ENCODE measurements at regions not wholly inside any gene's neighbourhood (a gene's known extent, or its start where the extent isn't known, plus 50 kb on each side); places are given as distances from the start of the nearest gene placed in this dataset.
"Not testable (repeated sequence)": the region's sequence is repeated elsewhere in the genome, so short reads cannot be mapped to it uniquely, and the experiment has no call there.

DNA sequence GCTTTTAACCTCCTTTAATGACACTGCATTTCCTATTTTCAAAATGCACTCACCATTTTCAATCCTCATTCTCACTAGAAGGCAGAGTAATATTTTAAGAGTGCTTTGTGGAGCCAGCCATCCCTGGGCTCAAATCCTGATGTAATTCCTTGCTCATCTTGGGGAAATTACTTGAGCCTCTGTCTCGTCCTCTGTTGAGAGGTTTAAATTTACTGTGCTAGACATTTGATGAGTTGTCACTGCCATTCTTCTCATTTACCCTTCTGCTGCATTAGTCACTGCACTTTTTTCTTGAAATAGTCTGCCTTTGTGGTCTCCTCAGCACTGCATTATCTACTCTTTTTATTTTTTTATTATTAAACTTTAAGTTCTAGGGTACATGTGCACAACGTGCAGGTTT is 150.0 kb upstream of the HDDC2 start:
- Mint-ChIP-seq H3K4me1 (no peaks in the 10 kb centered on the region), H3K27me3 (no peaks in the 10 kb centered on the region), H3K9me3 (no peaks in the 10 kb centered on the region), H3K4me3 (no peak overlapping the region), H3K27ac (no peak overlapping the region), H3K36me3 (ENCODE audit: low read depth) (no peaks in the 10 kb centered on the region)
- no peak for DNase-seq
- no peak for ATAC-seq

DNA sequence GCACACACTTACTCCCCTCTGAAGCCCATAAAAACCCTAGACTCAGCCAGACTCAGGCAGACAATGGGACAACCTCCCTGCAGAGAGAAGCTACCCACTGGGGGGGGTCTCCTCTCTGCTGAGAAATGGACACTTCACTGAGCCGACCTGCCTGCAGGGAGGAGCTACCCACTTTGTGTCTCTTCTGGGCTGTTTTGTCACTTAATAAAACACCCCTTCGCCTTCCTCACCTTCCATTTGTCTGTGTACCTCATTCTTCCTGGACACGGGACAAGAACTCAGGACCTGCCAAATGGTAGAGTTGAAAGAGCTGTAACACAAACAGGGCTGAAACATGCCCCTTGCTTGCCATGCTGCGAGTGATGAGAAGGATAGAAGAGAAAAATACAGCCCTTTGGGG is 151.7 kb upstream of the HDDC2 start:
- Mint-ChIP-seq H3K4me1 (no peaks in the 10 kb centered on the region), H3K36me3 (ENCODE audit: low read depth) (no peaks in the 10 kb centered on the region), H3K4me3 (no peak overlapping the region), H3K9me3 (no peaks in the 10 kb centered on the region), H3K27me3 (no peaks in the 10 kb centered on the region), H3K27ac (no peak overlapping the region)
- no peak for DNase-seq
- ATAC-seq: no peak

DNA sequence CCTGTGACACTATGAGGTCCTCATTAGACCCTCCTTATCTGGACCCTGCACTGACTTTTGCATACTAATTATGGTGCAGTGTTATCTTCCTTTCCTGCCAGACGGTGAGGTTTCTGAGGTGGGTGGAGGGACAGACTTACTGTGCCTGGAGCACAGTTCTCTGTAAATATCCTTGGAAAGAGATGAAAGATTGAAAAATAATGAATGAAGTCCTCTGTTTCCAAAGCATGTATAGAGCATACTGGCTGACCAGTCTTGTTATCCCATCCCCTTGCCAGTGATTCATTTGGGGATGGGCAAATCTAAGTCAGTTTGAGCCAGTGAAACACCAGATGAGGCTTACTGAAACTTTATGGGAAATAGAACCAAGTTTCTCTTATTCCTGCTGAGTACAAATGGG is 152.6 kb upstream of the HDDC2 start:
- Mint-ChIP-seq H3K27me3 (no peaks in the 10 kb centered on the region), H3K4me1 (no peaks in the 10 kb centered on the region), H3K27ac (no peak overlapping the region), H3K36me3 (ENCODE audit: low read depth) (peaks cover 2% of the 10 kb centered on the region), H3K9me3 (peaks cover 8% of the 10 kb centered on the region), H3K4me3 (no peak overlapping the region)
- ATAC-seq: no peak
- no peak for DNase-seq

DNA sequence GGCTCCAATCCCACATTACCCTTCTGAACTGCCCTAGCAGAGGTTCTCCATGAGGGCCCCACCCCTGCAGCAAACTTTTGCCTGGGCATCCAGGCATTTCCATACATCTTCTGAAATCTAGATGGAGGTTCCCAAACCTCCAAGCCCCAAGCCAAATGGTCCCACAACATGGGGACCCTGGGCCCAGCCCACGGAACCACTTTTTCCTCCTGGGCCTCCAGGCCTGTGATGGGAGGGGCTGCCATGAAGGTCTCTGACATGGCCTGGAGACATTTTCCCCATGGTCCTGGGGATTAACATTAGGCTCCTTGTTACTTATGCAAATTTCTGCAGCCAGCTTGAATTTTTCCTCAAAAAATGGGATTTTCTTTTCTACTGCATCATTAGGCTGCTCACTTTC is 156.7 kb upstream of the HDDC2 start:
- not testable (repeated sequence) for H3K36me3 Mint-ChIP-seq (ENCODE audit: low read depth); DNase-seq; ATAC-seq; H3K27ac Mint-ChIP-seq; H3K27me3 Mint-ChIP-seq; H3K9me3 Mint-ChIP-seq; H3K4me1 Mint-ChIP-seq; H3K4me3 Mint-ChIP-seq

DNA sequence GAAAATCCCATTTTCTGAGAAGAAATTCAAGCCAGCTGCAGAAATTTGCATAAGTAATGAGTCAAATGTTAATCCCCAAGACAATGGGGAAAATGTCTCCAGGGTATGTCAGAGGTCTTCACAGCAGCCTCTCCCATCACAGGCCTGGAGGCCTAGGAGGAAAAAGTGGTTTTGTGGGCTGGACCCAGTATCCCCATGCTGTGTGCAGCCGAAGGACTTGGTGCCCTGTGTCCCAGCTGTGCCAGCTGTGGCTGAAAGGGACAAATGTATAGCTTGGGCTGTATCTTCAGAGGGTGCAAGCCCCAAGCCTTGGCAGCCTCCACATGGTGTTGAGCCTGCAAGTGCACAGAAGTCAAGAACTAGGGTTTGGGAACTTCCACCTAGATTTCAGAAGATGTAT is 163.6 kb upstream of the HDDC2 start:
- H3K27ac Mint-ChIP-seq; H3K4me3 Mint-ChIP-seq; H3K27me3 Mint-ChIP-seq; H3K4me1 Mint-ChIP-seq; DNase-seq; H3K9me3 Mint-ChIP-seq; H3K36me3 Mint-ChIP-seq (ENCODE audit: low read depth); ATAC-seq: not testable (repeated sequence)

DNA sequence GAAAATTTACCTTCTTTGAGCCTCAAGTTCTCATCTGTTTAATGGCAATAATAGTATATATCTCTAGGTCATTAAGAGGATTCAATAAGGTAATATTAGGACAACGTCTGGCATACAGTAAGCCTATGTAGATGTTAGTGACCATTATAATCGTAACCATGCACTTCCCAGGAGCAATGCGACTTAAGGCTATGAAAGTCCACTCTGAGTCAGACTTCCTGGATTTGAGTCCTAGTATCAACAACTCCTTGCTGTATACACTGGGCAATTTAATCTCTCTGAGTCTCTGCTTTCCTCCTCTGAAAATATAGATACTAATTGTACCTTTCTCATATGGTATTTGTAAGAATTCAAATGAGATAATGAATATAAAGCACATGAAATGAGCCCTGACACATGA is 168.1 kb upstream of the HDDC2 start:
- H3K27me3 Mint-ChIP-seq: peaks cover 6% of the 10 kb centered on the region
- H3K4me3 Mint-ChIP-seq: no peak overlapping the region
- H3K27ac Mint-ChIP-seq: no peak overlapping the region
- no peaks in the 10 kb centered on the region for H3K4me1 Mint-ChIP-seq
- H3K9me3 Mint-ChIP-seq: peaks cover 2% of the 10 kb centered on the region
- peaks cover 2% of the 10 kb centered on the region for H3K36me3 Mint-ChIP-seq (ENCODE audit: low read depth)
- no peak for ATAC-seq
- no peak for DNase-seq

DNA sequence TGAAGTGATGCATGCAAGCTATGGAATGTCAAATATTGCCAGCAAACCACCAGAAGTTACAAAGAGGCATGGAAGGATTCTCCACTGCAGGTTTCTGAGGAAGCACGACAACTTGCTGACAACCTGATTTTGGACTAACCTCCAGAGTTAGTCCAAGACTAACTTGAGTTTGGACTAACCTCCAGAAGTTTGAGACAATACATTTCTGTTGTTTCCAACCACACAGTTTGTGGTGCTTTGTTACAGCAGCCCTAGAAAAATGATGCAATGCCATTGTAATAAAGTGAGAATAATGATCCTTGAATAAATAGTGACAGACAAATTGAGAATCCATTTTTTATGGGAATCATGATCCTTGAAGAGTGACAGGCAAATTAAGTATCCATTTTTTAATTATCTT is 169.9 kb upstream of the HDDC2 start:
- Mint-ChIP-seq H3K36me3 (ENCODE audit: low read depth) (no peaks in the 10 kb centered on the region), H3K9me3 (no peaks in the 10 kb centered on the region), H3K4me3 (no peak overlapping the region), H3K27ac (no peak overlapping the region), H3K4me1 (no peaks in the 10 kb centered on the region), H3K27me3 (peaks cover 4% of the 10 kb centered on the region)
- ATAC-seq (no peak), DNase-seq (no peak)

DNA sequence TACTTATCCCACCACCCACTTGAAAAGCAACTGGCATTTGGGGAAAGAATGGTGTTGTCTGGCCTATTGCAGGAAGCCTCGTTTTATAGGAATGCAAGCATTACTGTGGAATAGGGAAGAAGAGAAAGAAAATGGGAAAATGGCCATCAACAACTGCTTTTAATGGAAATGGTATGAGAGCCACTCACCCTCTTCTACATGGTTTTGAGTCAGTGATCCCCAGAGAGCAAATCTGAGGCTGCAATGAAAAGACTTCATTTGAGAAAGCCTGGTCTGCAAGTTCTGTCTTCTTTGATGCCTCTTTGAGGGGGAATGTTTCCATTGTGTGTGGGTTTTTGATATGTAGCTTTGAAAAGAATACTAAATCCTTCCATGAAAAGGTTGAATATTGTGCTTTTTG is 172.3 kb upstream of the HDDC2 start:
- no peaks in the 10 kb centered on the region for H3K4me1 Mint-ChIP-seq
- no peak overlapping the region for H3K4me3 Mint-ChIP-seq
- no peaks in the 10 kb centered on the region for H3K9me3 Mint-ChIP-seq
- H3K36me3 Mint-ChIP-seq (ENCODE audit: low read depth): no peaks in the 10 kb centered on the region
- H3K27ac Mint-ChIP-seq: no peak overlapping the region
- ATAC-seq (no peak), DNase-seq (no peak)
- peaks cover 3% of the 10 kb centered on the region for H3K27me3 Mint-ChIP-seq

DNA sequence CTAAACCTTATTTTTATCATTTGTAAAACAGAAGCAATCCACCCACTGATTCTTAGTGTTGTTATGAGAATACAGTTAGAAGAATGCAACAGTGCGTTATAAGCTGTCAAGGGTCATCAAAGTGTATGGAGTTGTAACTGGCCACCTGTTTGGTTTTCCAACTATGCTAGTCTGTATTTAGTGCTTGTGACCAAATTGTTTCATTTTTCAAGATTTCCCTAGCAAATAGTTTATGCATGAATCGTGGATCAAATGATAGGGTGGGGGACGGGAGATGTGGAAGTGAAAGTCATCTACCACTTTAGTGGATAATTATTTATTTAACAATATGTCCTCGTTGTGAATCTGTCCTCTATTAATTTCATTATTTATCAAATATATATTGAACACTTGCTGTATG is 175.4 kb upstream of the HDDC2 start:
- DNase-seq (no peak), ATAC-seq (no peak)
- Mint-ChIP-seq H3K4me1 (no peaks in the 10 kb centered on the region), H3K27ac (no peak overlapping the region), H3K36me3 (ENCODE audit: low read depth) (no peaks in the 10 kb centered on the region), H3K9me3 (no peaks in the 10 kb centered on the region), H3K27me3 (no peaks in the 10 kb centered on the region), H3K4me3 (no peak overlapping the region)

DNA sequence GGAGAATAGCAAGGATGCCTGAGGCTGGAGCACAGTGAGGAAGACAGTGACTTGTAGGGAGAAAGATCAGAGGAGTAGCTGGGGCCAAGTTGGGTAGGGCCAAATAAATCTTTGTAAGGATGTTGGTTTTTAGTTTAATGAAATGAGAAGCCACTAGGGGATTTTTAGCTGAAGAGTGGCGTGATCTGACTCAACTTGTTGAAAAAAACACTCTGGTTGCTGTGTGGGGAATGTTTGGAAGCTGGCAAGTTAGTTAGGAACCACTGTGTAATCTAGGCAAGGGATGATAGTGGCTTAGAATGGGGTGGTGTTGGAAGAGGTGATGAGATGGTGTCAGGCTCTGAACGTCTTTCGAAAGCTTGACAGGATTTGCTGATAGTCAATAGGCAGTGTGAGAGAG is 176.1 kb upstream of the HDDC2 start:
- Mint-ChIP-seq H3K9me3 (no peaks in the 10 kb centered on the region), H3K4me3 (no peak overlapping the region), H3K27me3 (no peaks in the 10 kb centered on the region), H3K4me1 (no peaks in the 10 kb centered on the region), H3K27ac (no peak overlapping the region), H3K36me3 (ENCODE audit: low read depth) (no peaks in the 10 kb centered on the region)
- DNase-seq (no peak), ATAC-seq (no peak)

DNA sequence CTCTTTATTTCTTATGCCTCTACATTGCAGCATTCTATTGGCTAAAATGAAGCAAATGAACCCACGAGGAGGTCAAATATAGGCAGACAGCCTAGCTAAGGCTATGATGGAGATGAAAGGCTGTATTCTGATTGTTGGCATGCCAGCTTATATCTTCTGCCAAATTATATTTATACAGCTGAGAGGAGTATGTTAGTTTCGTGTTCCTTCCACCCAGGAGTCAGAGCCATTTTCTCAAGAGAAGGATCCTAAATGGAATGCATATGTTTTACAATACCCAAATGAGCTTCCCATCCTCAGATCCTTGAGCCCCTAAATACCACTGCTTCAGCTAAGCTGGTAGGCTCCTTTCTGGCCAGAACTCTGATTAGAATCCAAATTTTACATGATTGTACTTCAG is 178.4 kb upstream of the HDDC2 start:
- Mint-ChIP-seq H3K27ac (no peak overlapping the region), H3K4me1 (no peaks in the 10 kb centered on the region), H3K9me3 (no peaks in the 10 kb centered on the region), H3K27me3 (no peaks in the 10 kb centered on the region), H3K4me3 (no peak overlapping the region), H3K36me3 (ENCODE audit: low read depth) (no peaks in the 10 kb centered on the region)
- no peak for DNase-seq
- ATAC-seq: no peak

DNA sequence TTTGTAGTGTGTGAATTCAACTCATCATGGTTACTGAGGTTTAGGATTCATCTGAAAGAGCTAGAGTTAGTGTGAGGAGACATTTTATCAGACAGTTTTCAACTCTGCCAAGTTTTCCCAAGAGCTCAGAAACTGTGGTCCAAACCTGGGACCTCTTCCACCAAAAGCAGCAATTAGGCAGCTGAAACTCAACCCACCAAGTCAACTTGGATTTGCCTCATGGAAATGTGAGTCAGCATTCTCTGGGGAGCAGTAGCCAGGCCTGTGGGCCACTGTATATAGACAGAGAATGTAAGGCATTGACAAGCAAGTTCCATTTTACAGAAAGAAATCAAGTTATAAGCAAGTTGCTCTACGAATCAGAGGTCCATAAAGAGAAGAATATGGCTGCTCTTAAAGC is 178.8 kb upstream of the HDDC2 start:
- Mint-ChIP-seq H3K9me3 (no peaks in the 10 kb centered on the region), H3K36me3 (ENCODE audit: low read depth) (no peaks in the 10 kb centered on the region), H3K4me1 (no peaks in the 10 kb centered on the region), H3K4me3 (no peak overlapping the region), H3K27me3 (no peaks in the 10 kb centered on the region), H3K27ac (no peak overlapping the region)
- no peak for DNase-seq
- no peak for ATAC-seq

DNA sequence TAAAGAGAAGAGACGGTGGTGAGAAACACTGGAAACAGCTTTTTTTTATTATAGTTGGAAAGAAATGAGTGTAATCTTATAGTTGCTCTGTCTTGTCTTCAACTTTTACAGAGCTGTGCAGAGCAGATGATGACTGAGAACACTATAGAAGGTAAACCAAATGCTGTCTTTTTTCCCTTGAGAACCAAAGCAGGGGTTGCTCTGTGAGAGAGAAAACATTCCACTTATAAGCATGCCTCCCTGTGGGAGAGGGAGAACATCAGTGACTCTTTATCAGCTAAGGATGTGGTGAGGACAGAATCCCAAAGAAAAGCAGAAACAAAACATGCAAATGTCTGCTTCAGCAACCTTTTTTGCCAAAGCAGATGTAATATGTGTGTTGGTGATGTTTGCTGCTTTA is 179.3 kb upstream of the HDDC2 start:
- ATAC-seq: no peak
- H3K9me3 Mint-ChIP-seq: no peaks in the 10 kb centered on the region
- no peaks in the 10 kb centered on the region for H3K27me3 Mint-ChIP-seq
- DNase-seq: no peak
- H3K36me3 Mint-ChIP-seq (ENCODE audit: low read depth): no peaks in the 10 kb centered on the region
- H3K4me3 Mint-ChIP-seq: no peak overlapping the region
- no peaks in the 10 kb centered on the region for H3K4me1 Mint-ChIP-seq
- no peak overlapping the region for H3K27ac Mint-ChIP-seq

DNA sequence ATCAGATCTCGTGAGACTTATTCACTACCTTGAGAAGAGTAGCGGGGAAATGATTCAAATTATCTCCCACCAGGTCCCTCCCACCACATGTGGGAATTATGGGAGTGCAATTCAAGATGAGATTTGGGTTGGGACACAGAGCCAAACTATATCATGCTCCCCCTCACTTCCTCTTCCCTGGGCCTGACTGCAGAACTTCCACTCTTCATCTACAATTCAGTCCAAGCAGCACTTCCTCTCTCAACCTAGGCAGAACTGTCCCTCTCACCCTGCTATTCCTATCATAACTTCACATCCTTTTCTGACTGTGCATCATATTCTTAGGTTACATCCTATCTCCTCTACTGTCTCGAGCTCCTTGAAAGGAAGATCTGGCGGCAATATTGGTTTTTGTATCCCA is 184.0 kb upstream of the HDDC2 start:
- H3K9me3 Mint-ChIP-seq: no peaks in the 10 kb centered on the region
- no peaks in the 10 kb centered on the region for H3K27me3 Mint-ChIP-seq
- no peaks in the 10 kb centered on the region for H3K4me1 Mint-ChIP-seq
- ATAC-seq: no peak
- no peak for DNase-seq
- H3K27ac Mint-ChIP-seq: no peak overlapping the region
- no peaks in the 10 kb centered on the region for H3K36me3 Mint-ChIP-seq (ENCODE audit: low read depth)
- no peak overlapping the region for H3K4me3 Mint-ChIP-seq

DNA sequence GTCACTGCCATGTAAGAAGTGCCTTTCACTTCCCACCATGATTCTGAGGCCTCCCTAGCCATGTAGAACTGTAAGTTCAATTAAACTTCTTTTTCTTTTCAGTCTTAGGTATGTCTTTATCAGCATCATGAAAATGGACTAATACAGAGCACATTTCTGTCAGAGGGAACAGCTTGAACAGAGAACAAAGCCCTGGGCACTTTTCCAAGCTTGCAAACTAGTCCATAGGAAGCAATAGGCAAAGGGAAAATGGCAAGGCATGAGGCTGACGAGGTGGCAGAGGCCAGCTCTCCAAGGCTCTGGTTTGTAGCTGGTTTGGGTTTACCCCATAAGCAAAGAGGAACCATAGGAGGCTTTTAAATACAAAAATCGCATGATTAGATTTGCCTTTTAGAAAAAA is 185.1 kb upstream of the HDDC2 start:
- Mint-ChIP-seq H3K4me1 (no peaks in the 10 kb centered on the region), H3K9me3 (no peaks in the 10 kb centered on the region), H3K27ac (no peak overlapping the region), H3K27me3 (peaks cover 2% of the 10 kb centered on the region), H3K36me3 (ENCODE audit: low read depth) (no peaks in the 10 kb centered on the region), H3K4me3 (no peak overlapping the region)
- DNase-seq: no peak
- ATAC-seq: no peak

DNA sequence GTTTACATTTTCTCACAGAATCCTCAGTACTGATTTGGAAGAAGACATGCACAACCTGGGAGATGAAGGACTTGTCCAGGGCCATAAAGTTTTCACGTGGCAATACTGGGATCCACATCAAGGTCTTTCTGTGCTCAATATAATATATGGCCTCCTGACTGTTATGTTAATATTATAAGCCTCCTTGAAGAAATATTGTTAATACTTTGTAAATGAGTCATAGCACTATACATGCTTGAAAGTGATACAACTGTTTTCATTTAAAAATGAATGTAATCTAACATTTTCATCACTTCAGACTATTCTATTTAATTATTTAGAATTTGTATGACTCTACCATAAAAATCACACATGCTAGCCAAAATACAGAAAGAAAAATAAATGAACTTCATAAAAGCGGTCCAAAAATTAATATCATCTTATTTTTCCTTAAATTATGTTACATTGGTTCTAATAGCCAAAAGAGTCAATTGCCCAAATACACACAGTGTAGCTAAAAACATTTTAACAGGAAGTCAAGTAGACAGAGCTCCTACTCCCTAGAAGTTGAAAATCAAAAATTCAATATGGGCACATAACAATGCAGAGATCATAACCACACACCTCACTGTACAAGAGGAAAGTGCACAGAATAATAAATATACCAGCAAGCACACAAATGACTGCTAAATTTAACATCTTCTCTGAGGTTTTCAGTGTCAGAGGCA is 188.0 kb upstream of the HDDC2 start:
- ATAC-seq (no peak), DNase-seq (no peak)
- Mint-ChIP-seq H3K36me3 (ENCODE audit: low read depth) (no peaks in the 10 kb centered on the region), H3K4me1 (no peaks in the 10 kb centered on the region), H3K27me3 (peaks cover 5% of the 10 kb centered on the region), H3K27ac (no peak overlapping the region), H3K9me3 (no peaks in the 10 kb centered on the region), H3K4me3 (no peak overlapping the region)
